DND-41 (cell line): ENCODE measurements at regions not wholly inside any gene's neighbourhood (a gene's known extent, or its start where the extent isn't known, plus 50 kb on each side); places are given as distances from the start of the nearest gene placed in this dataset.

Experiments
- EZH2 ChIP-seq: IDR thresholded peaks from 3 replicates; pipeline ENCODE4 v1.6.1; 2012; ENCODE audit warnings: borderline replicate concordance, low read depth, mild to moderate bottlenecking, moderate library complexity, low read length, inconsistent platforms; ENCODE audit not compliant: severe bottlenecking
- TF ChIP-seq, protein P1 (sequence below): IDR thresholded peaks from 2 replicates; pipeline ENCODE4 v1.5.1; 2012; ENCODE audit warnings: borderline replicate concordance, low read length, moderate library complexity, mild to moderate bottlenecking; ENCODE audit not compliant: poor library complexity, severe bottlenecking; ENCODE audit errors: extremely low read depth

DNA sequence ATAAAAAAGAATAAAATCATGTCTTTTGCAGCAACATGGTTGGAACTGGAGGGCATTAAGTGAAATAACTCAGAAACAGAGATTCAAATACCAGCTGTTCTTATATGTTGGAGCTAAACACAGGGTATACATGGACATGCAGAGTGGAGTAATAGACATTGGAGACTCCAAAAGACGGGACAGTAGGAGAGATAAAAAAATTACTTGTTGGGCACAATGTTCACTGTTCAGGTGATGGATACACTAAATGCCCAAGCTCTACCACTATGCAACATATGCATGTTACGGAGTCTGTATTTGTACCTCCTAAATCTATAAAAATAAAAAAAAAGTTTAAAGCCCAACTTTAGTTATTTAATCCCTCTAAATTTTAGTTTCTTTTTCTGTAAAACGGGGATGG, 184.6 kb upstream of the TPK1 start:
- TF ChIP-seq, protein P1, sequence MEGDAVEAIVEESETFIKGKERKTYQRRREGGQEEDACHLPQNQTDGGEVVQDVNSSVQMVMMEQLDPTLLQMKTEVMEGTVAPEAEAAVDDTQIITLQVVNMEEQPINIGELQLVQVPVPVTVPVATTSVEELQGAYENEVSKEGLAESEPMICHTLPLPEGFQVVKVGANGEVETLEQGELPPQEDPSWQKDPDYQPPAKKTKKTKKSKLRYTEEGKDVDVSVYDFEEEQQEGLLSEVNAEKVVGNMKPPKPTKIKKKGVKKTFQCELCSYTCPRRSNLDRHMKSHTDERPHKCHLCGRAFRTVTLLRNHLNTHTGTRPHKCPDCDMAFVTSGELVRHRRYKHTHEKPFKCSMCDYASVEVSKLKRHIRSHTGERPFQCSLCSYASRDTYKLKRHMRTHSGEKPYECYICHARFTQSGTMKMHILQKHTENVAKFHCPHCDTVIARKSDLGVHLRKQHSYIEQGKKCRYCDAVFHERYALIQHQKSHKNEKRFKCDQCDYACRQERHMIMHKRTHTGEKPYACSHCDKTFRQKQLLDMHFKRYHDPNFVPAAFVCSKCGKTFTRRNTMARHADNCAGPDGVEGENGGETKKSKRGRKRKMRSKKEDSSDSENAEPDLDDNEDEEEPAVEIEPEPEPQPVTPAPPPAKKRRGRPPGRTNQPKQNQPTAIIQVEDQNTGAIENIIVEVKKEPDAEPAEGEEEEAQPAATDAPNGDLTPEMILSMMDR, result no peak
- TF ChIP-seq EZH2, result no peak
